Prostate gland (tissue), 2 donors: ENCODE measurements at regions not wholly inside any gene's neighbourhood (a gene's known extent, or its start where the extent isn't known, plus 50 kb on each side); places are given as distances from the start of the nearest gene placed in this dataset.

ENCODE experiments used
- CTCF ChIP-seq, 4 experiments: fragments of 200-600 bp in 2 of 4; fragments of 450-650 bp in 2 of 4; sonication (generic) in 2 of 4; IDR thresholded peaks; 1 replicate in 3 of 4; 2 replicates in 1 of 4; pipeline ENCODE4 v1.5.1; 2016 to 2019; ENCODE audit warnings: antibody characterized with exemption in 4 of 4, mild to moderate bottlenecking in 2 of 4, moderate library complexity in 2 of 4
- POLR2A ChIP-seq: fragments of 450-650 bp; IDR thresholded peaks from one replicate; pipeline ENCODE4 v1.6.1; 2016; ENCODE audit warnings: antibody characterized with exemption, mild to moderate bottlenecking
- POLR2AphosphoS5 ChIP-seq: sonication (generic); formaldehyde crosslinking; IDR thresholded peaks from one replicate; pipeline ENCODE4 v1.6.1; 2017; ENCODE audit warnings: antibody characterized with exemption

- TF ChIP-seq CTCF (IDR thresholded peaks at IDR 0.05) (no peak), POLR2A (no peak), POLR2AphosphoS5 (no peak)
Observed at GRCh38 chr2:6776125-6776524, 89.6 kb downstream of the CMPK2 start.
